Stimulated activated CD8-positive, alpha-beta memory T cell treated with anti-CD3 and anti-CD28 coated beads, Interleukin-15, amount 100 ng/mL, for 24 hours (primary cell): ENCODE measurements at regions not wholly inside any gene's neighbourhood (a gene's known extent, or its start where the extent isn't known, plus 50 kb on each side); places are given as distances from the start of the nearest gene placed in this dataset.

Experiments
- DNase-seq: peaks from one replicate; pipeline ENCODE4 v3.0.0-alpha.2; 2020; ENCODE audit warnings: low read depth

DNA sequence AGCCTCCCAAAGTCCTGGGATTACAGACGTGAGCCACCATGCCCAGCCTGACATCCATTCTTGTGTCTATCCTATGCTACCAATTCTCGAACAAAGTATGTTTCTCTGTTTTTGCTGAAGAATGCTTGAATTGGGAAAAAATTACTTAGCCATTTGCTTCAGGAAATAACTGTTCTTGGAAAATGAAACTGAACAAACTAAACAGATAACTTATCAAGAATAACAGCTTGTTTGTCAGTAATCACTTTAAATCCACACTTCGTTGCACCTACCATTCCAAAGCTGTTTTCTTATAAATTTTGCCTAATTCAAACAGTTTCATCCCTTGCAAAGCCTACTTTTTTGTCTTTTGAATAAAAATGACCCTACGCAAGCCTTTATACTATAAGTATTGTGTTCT lies 672.9 kb downstream of the SUCLG1 start:
- no peak for DNase-seq

DNA sequence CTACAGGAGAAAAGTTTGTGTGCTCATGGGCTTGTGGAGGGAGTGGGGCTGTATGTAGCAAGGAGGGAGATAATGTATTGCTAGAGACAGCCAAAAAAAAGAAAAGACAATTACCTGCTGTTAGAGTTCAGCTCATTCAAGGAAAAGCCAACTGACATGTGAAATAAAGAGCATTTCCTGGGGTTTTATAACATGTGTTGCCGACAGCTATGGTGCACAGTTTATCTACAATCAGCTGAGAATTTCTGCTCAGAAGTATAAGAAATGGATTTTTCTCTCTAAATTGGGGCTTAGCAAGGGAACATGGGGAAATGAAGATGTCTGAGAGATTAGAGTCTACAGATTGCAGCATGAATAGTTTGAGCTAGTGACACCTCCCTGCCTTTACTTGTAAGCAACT lies 674.1 kb downstream of the SUCLG1 start:
- no peak for DNase-seq

DNA sequence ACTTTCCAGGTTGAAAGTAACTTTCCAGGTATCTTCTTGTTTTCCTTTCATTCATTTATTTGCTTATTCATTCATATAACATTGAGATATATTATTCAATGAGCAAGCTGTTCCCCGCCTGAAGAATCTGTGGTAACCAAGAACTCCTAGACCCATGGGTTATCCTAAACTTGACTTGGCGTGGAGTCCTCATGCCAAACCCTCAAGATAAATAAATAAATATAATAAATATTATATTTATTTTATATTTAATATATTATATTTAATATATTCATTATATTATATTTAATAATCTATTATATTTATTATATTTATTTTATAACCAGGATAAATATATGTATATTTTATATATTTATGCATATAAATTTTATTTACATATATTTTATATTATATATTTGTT lies 674.8 kb downstream of the SUCLG1 start:
- DNase-seq, result no peak

DNA sequence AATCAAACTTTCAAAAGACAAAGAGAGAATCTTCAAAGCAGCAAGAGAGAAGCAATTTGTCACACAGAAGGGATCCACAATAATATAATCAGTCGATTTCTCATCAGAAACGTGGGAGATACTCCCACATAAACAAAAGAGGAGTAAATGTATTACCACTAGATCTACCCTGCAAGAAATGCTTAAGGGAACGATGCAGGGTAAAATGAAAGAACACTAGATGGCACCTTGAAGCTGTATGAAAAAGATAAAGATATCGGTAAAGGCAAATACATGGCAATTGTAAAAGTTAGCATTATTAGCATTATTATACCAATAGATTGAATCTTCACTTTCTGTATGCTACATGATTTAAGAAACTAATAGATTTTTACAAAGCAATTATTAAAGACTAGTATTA lies 677.0 kb downstream of the SUCLG1 start:
- DNase-seq, result no peak

DNA sequence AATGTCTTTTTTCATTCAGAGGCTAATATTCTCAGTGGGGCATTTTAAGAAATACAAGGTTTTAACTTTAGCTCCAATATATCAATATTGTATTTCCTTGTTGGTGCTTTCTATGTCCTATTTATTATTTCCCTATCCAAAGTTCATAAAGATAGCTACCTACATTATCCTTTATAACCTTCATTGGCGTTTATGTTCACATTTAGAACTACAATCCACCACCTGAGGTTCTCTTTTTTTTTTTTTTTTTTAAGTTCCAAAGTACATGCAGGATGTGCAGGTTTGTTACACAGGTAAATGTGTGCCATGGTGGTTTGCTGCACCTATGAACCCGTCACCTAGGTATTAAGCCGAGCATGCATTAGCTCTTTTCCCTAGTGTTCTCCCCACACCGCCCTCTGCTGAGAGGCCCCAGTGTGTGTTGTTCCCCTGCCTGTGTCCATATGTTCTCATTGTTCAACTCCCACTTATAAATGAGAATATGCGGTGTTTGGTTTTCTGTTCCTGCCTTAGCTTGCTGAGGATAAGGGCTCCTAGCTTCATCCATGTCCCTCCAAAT lies 694.6 kb downstream of the SUCLG1 start:
- no peak for DNase-seq

DNA sequence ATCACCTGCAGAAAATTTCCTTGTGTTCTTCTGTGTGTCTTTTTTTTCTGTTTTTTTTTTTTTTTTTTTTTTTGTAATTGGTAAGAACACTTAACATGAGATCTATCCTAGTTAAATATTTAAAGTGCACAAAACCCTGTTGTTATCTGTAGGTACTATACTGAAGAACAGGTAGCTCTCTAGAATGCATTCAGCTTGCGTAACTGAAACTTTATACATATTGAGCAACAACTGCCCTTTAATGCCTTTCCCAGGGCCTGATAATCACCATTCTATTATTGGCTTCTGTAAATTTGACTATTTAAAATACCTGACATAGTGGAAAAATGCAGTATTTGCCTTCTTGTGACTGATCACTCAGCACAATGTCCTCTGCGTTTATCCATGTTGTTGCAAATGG lies 701.8 kb downstream of the SUCLG1 start:
- no peak for DNase-seq

DNA sequence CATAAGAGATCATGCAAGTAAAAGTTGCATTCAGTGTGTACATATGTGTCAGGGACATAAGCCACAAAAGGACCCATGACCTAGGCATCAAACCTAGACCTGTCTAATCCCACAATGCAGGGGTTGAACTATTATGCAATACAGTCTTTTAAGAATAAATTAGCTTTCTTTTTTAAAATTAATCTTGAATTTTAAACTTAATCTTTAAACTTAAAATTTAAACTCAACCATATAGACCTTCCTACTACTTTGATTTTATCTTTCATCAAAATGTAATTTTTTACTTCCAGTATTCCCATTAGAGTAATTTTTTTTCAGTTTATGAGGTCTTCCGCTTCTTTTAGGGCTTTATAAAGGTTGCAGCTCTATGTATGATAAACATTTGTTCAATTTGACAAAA lies 702.9 kb downstream of the SUCLG1 start:
- no peak for DNase-seq

DNA sequence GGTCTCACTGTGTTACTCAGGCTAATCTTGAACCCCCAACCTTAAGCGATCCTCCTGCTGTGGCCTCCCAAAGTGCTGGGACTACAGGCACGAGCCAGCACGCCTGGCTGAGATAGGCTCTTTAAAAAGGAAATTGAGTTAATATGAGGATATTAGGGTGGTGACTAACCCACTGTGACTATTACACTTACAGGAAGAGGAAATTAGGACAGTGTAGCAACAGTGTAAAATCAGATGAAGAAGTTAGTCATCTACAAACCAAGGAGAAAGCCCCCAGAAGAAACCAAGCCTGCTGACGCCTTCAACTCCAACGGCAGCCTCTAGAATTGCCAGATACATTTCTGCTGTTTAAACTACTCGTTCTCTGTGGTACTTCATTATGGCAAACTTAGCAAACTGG lies 711.9 kb downstream of the SUCLG1 start:
- DNase-seq, result no peak

DNA sequence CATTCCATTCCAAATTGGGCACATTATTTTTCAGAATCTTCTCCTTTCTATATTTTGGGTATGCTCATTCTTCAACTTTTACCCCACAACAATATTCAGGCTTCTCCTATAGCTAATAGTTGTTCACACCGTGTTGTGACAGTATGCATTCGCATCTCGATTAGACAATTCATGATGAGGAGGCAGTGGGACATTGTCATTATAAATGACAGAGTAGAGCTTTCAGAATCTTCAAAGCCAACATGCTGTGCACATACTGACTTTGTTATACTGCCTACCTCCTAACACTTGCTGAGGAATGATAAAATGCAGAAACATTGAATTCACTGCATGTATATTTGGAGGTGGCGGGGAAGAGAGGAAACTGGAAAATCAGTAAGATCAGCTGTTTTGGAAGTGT lies 714.2 kb downstream of the SUCLG1 start:
- DNase-seq, result no peak

DNA sequence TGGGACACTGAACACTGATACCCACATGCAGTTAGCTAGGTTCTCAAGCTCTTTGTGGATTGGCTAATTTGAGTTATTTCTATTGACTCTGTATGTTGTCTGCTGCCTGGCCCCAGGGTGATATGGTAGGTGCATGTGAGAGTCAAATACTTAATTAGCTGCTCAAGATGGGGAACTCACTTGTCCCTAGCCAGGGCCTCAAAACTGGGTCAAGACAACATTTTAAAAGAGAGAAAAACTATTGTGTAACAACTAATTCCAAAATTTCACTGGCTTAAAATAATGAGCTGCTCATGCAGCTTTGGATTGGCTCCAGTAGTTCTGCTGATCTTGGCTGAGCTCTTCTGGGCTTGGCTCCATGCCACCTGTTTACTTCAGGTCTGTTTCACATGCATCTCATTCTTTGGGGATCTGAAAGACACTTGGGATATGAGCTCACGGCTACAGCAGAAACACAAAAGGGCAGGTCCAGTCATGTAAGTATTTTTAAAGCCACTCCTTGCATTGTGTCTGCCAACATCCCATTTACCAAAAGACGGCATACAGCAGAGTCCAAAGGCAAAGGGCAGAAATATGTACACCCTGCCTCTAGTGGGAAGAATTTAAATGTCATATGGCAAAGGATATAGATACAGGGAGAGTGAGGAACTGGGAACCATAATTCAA lies 716.8 kb downstream of the SUCLG1 start:
- DNase-seq, result no peak

DNA sequence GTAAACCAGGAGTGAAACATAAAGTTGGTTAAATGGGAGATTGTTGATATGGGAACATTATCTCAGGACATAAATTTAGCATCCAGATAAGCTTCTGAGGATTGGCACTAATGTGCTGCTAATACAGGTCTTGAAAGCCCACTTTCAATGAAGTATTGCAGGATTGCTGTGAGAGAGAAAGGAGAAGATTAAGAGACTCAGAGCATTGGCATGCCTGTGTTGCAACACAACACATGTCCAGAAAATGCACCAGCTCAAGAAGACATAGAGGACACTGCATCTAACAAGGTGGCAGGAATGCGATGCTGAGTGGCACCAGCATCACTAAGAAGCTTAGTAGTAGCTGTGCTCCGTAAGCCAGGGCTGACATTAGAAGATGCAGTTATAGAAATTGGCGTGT lies 728.9 kb downstream of the SUCLG1 start:
- DNase-seq, result no peak

DNA sequence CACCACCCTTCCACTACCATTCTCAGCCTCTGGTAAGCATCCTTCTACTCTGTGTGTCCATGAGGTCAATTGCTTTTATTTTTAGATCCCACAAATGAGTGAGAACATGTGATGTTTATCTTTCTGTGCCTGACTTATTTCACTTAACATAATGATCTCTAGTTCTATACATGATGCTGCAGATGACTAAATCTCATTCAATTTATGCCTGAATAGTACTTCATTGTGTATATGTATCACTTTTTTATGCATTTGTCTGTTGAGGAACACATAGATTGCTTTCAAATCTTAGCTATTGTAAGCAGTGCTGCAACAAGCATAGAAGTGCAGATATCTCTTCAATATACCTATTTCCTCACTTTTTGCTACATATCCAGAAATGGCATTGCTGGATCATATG lies 733.3 kb downstream of the SUCLG1 start:
- no peak for DNase-seq

DNA sequence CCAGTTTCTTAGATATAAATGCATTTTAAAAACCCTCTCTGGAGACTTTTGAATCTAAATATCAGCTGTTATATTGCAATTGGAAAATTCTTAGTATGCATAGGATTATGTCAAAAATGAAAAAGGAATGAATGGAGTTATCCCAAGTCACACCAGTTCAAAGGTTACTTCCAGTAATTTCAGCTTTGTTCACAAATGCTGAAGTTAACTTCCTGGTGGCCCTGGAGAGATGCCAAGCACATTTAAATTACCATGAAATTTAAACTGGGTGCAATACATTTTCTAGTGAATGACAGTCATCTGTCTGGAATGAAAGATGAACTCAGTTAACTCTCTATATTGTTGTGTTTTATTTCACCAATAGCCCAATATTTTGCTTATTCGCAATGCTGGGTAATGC lies 753.9 kb downstream of the SUCLG1 start:
- DNase-seq, result no peak

DNA sequence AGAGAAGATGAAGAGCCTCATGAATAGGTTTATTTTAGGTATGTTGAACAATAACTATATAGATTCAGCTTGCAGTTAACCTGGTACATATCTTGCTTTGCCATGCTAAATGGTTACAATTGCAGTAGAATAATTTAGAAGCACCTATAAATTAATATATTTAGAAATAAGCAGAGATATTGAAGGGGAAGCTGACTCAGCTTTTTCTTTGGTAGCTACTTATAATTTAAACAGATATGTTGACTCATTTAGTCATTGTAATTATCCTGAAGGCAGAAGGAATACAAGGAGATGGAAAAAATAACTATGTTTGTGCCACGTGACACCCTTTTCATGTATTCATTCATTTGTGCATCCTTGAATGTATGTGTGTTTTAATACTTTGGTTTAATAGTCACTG lies 755.5 kb downstream of the SUCLG1 start:
- DNase-seq, result no peak

DNA sequence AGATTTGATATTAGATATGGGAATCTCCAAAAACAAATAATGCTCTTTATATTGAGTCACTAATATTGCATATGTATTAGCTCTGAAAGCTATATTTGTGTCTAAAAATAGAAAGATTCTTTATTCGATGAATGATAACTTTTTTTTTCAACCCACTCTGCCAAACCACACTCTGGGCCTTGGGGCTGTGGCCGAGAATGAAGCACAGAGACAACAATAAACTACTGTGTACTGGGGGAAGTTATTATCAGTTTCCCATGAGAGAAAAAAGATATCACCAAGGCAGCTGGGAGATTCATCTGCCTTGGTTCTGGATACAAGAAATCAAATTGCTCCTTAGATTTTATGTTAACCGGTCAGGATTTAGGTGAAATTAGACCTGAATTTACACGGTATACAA lies 762.2 kb downstream of the SUCLG1 start:
- DNase-seq, result no peak

DNA sequence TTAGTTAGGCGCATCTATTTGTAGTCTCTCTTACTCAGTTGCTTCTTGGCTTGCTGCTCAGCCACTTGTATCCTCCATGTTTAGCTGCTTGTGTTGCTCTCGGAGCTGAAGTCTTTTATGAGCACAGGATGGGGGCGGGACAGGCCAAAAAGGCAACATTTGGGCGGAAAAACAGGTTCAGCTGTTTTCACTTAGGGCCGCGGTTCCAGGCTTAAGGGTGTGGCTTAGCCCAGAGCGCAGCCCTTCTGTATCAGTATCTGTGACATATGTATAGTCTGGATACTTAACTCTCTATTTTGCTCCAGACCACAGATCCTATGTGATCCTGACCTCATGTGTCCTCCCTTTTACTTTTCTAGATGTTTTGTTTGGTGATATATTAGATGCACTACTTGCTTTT lies 763.5 kb downstream of the SUCLG1 start:
- DNase-seq, result no peak

DNA sequence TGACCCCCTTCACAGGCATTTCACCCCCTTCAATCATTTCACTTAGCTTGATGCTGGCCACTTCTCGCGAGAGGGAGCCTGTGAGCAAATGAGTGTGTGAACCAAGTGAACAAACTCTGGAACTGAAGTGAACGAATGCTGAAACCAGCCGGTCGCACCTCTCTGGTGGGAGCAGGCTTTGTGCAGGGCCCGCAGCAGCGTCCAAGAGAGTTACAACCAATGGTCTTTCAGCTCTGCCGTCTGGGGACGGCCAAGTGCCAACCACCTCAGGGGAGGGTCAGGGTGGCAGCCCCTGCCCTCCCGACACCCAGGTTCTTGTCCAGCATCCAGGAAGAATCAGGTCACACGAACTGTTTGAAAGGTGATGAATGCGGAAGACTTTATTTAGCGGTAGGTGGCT lies 764.0 kb downstream of the SUCLG1 start:
- DNase-seq, result no peak

DNA sequence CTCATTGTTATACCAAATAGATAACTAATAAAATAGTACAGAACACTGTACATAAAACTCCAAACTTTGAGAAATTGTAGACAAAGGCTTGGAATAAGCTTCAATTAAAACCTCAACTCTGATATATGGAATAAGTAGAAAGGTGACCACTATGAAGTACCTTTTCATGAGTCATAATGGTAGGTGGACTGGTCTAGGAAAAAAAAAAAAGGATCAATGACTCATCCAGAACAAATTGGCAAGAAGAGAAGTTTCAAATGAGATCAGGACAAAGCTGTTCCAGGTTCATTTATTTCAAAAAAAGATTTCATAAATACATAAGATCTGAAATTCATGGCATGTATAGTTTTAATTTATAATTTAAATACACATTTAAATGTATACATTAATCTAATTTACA lies 769.7 kb downstream of the SUCLG1 start:
- no peak for DNase-seq

DNA sequence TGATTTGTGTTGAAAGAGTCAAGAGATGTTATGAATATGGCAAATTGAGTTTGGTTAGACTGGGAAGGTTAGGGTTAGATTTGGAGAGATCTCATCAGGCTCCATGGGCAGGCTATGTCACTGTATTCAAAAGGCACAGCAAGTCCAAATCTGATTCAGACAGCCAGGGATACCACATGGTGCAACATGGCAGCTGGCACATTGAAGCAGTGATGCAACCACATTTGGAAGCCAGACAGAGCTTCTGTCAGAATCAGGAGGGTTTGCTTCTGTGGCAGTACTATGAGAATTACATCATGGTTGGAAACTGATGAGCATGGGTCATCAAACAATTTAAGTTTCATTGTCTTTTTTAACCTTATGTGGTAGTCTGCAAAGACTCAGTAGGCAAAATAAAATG lies 772.2 kb downstream of the SUCLG1 start:
- DNase-seq, result no peak

DNA sequence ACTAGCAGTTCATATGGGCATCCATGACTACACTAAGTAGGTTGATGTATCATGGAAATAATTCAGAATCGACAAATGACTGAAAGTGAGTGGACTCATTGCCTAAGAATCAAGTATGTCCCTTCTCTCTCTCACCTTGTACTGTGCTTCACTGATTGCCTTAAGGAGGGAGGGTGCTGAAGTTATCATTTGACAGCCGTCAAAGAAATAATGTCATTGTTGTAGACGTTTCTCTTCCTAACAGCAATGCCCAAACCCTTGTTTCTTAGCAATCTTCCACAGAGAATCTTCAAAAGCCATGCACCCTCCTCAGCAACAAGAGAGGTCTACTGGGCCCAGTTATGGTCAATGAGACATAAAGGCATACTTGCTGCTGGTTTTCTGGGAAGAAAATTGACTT lies 785.0 kb downstream of the SUCLG1 start:
- DNase-seq, result no peak

DNA sequence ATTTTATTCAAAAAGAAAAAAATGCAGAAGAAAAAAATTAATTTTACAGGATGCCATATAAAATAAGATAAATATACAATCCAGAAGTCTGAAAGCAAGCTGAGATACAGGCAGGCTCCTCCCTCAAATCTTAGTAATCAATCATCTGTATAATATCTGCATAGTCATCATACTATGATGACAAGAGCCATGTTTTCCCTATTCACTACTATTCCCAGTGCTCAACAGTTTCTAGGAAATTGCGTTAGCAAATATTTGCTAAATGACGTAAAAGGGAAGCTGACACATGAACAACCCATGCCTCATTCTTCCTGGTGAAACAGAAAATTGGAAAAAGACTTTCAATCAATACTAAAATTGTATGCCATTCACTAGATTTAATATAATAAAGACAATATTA lies 793.2 kb downstream of the SUCLG1 start:
- no peak for DNase-seq

DNA sequence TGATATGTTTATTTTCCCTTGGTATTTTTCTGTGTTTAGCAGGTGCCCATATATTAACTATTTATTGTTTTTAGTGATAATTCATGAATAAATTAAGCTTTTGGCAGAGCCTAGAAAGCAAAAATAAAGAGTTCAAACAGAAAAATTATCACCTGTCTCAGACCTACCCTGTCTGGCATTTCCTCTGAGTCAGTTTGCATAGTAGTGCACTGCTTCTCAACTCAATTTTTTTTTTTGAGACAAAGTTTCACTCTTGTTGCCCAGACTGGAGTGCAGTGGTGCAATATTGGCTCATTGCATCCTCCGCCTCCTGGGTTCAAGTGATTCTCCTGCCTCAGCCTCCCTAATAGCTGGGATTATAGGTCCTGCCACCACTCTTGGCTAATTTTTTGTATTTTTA lies 793.9 kb downstream of the SUCLG1 start:
- no peak for DNase-seq

DNA sequence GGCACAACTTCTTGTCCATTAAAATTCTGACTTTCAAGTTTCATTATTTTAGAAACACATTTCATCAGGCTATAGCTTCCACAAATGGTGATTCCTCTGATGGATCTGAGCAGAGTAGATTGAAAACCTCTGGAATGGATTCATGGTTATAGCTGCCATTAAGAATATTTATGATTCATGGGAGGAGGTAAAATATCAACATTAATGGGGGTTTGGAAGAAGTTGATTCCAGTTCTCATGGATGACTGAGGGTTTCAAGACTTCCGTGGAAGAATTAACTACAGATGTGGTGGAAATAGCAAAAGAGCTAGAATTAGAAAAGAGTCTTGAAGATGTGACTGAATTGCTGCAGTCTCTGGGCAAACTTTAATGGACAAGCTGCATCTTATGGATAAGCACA lies 797.4 kb downstream of the SUCLG1 start:
- DNase-seq, result no peak

DNA sequence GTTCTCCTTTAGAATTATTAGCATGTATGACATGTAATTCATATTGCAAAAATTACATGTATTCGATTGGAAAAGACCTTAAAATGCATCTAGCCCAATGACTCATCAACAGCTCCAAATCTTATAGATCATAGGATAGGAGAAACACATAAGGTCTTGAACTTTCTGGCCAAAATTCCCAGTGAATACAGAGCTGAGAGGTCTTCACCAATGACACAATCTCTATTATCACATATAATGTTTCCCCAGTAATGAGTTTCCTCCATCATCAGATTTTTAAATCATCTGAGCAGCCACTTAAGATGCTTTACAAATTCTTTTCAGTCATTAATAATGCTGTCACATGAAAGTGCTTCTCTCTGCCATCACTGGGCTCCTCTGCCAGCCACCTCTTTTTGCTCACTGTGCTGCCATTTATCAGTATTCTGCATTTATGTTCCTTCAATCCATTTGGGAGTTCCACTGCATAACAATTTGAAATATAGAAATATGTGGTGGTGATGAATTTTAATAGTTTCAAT lies 804.9 kb downstream of the SUCLG1 start:
- no peak for DNase-seq
